G401 (cell line): ENCODE measurements at regions not wholly inside any gene's neighbourhood (a gene's known extent, or its start where the extent isn't known, plus 50 kb on each side); places are given as distances from the start of the nearest gene placed in this dataset.

Experiments used
- DNase-seq: peaks from one replicate; pipeline ENCODE4 v3.0.0-alpha.2; 2015; ENCODE audit warnings: low spot score
- in situ Hi-C: cut with HindIII; loops from 2 replicates; pipeline ENCODE4 v1.10.0; 2016; ENCODE audit warnings: low sequenced_read_pairs, mixed read lengths

- DNase-seq, result no peak
- in situ Hi-C loops, result no loop called here
Observed at GRCh38 chr10:57823398-57823797, 444.3 kb downstream of the IPMK start.

- in situ Hi-C loops, result no loop called here
- no peak for DNase-seq
Observed at GRCh38 chr10:57822965-57823364, 444.7 kb downstream of the IPMK start.

- DNase-seq, result no peak
- in situ Hi-C loops, result no loop called here
Observed at GRCh38 chr10:57818522-57818921, 449.2 kb downstream of the IPMK start.

DNA sequence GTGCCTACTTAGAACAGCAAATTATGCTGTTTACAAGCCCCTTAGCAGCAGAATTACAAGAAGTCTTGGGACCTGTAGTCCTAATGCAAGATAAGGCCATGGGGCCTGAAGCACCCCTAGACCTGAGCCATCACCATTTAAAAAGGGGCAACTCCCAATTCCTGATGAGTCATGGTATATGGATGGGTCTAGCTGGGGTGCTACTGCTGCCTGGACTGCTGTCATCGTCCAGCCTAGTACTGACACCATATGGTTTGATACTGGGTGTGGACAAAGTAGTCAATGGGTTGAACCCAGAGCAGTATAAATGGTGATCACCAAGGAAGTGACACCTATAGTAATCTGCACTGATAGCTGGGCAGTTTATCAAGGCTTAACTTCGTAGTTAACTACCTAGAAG is 450.0 kb downstream of the IPMK start:
- in situ Hi-C loops, result no loop called here
- DNase-seq, result no peak

DNA sequence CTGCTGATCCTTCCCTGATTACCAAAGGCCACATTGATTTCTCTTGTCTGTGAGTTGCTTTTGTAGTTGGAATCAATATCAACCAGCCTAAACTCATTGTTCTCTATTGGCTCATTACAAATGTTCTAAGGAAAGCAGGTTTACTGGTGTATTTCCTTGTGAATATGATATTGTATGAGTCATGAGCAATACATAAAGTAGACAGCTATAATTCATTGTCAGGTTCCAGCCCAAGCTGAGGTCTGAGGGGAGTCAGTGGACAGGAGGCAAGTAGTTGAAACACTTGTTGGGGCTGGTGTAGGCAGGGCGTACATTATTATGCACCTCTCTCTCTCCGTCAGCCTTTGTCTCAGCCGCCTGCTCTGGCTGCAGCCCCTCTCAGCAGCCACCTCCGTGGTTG is 451.7 kb downstream of the IPMK start:
- DNase-seq, result no peak
- in situ Hi-C loops, result no loop called here

- no peak for DNase-seq
- in situ Hi-C loops, result no loop called here
Observed at GRCh38 chr10:57809961-57810360, 457.7 kb downstream of the IPMK start.

- DNase-seq, result no peak
- in situ Hi-C loops, result no loop called here
Observed at GRCh38 chr10:57807906-57808305, 459.8 kb downstream of the IPMK start.

- no peak for DNase-seq
- in situ Hi-C loops, result no loop called here
Observed at GRCh38 chr10:57806675-57807074, 461.0 kb downstream of the IPMK start.

GRCh38 chr10:57799625-57800024 is 468.1 kb downstream of the IPMK start:
- DNase-seq, result no peak
- in situ Hi-C loops, result no loop called here

- in situ Hi-C loops, result no loop called here
Observed at GRCh38 chr10:57798830-57799229, 468.9 kb downstream of the IPMK start.

GRCh38 chr10:57791546-57791945 is 476.1 kb downstream of the IPMK start:
- in situ Hi-C loops, result no loop called here

More at GRCh38 chr10:57798830-57799229, 468.9 kb downstream of the IPMK start:
- DNase-seq, result no peak

GRCh38 chr10:57790703-57791102 is 477.0 kb downstream of the IPMK start:
- DNase-seq, result no peak
- in situ Hi-C loops, result no loop called here

More at GRCh38 chr10:57791546-57791945, 476.1 kb downstream of the IPMK start:
- DNase-seq, result no peak

DNA sequence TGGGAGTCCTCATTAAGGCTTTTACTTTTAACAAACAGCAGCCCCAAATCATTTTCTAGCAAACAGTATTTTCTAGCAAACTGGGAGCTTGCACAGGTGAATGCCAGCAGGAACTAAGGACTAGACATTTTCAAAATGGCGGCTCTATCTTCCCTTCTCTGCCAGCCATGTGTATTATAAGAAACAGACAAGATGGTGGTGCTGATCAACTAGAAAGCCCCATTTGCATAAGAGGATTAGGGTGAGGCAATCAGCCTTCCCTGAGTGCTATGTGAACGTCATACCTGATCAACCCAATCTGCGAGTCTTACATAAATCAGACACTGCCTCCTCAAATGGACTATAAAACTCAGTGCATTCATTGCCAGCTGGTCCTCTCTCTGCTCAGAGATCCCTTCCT is 479.6 kb downstream of the IPMK start:
- DNase-seq, result no peak
- in situ Hi-C loops, result no loop called here

- DNase-seq, result no peak
- in situ Hi-C loops, result no loop called here
Observed at GRCh38 chr10:57786850-57787750, 480.6 kb downstream of the IPMK start.

DNA sequence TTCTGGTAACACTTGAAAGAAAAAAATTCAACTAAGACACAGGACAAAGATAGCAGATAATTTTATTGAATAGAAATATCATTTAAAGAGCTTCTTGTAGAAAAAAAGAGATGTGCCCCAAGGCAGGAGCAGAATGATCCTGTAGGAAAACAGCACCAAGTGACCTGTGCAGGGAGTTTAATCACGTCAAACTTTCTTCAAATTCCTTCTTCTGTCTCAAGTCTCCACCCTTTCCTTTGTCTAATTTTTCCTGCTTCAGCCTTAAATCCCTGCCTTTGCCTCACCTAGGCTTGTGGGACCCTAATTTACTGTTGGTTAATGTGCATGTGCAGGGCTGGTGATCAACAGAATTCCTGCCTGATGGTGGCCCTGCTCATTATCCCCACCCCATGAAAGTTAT is 481.4 kb downstream of the IPMK start:
- DNase-seq, result no peak
- in situ Hi-C loops, result no loop called here

DNA sequence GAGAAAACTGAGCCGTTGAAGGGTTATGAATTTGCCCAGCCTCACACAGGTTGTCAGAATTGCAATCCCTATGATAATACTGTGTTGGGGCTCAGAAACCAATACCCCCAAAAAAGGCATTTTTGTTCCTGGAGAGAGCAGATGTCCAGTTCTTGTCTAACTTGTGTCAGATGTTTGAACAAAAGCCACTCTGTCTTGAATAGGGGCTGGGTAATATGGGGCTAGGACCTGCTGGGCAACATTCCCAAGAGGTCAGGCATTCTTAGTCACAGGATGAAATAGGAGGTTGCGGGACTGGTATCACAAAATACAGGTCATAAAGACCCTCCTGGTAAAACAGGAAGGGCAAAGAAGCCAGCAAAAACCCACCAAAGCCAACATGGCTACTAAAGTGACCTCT is 482.1 kb downstream of the IPMK start:
- in situ Hi-C loops, result no loop called here
- DNase-seq, result no peak

GRCh38 chr10:57785068-57785467 is 482.6 kb downstream of the IPMK start:
- in situ Hi-C loops, result no loop called here
- no peak for DNase-seq

- in situ Hi-C loops, result no loop called here
- no peak for DNase-seq
Observed at GRCh38 chr10:57776688-57777432, 490.8 kb downstream of the IPMK start.

- DNase-seq, result no peak
- in situ Hi-C loops, result no loop called here
Observed at GRCh38 chr10:57775250-57775649, 492.4 kb downstream of the IPMK start.

GRCh38 chr10:57769298-57769697 is 498.4 kb downstream of the IPMK start:
- in situ Hi-C loops, result no loop called here
- DNase-seq, result no peak
